ENCODE measurements at regions not wholly inside any gene's neighbourhood (a gene's known extent, or its start where the extent isn't known, plus 50 kb on each side); places are given as distances from the start of the nearest gene placed in this dataset.
"Not testable (repeated sequence)": the region's sequence is repeated elsewhere in the genome, so short reads cannot be mapped to it uniquely, and the experiment has no call there.

- DNase-seq = no peak
Observed at GRCh38 chrX:9390121-9390520, 74.7 kb upstream of the TBL1X start.

GRCh38 chrX:9390693-9391368 lies 74.0 kb upstream of the TBL1X start:
- no peak for DNase-seq

GRCh38 chrX:9392445-9392844 lies 72.4 kb upstream of the TBL1X start:
- DNase-seq = no peak

- no peak for DNase-seq
Observed at GRCh38 chrX:9393571-9393970, 71.3 kb upstream of the TBL1X start.

GRCh38 chrX:9394212-9394611 lies 70.6 kb upstream of the TBL1X start:
- DNase-seq = no peak

- no peak for DNase-seq
Observed at GRCh38 chrX:9396930-9397329, 67.9 kb upstream of the TBL1X start.

- DNase-seq = no peak
Observed at GRCh38 chrX:9401051-9401450, 63.8 kb upstream of the TBL1X start.

- no peak for DNase-seq
Observed at GRCh38 chrX:9403374-9403773, 61.5 kb upstream of the TBL1X start.

- not testable (repeated sequence) for DNase-seq
Observed at GRCh38 chrX:9405635-9406034, 59.2 kb upstream of the TBL1X start.

GRCh38 chrX:9410889-9411288 lies 54.0 kb upstream of the TBL1X start:
- DNase-seq = not testable (repeated sequence)

GRCh38 chrX:9411682-9412081 lies 53.2 kb upstream of the TBL1X start:
- not testable (repeated sequence) for DNase-seq

- peak; percentile 8 for DNase-seq
Observed at GRCh38 chrX:9414416-9414815, 50.4 kb upstream of the TBL1X start.
